Embryonic facial prominence (tissue), 1 donor: ENCODE measurements at regions not wholly inside any gene's neighbourhood (a gene's known extent, or its start where the extent isn't known, plus 50 kb on each side); places are given as distances from the start of the nearest gene placed in this dataset.

Source experiments
- DNase-seq: peaks from one replicate; pipeline ENCODE4 v3.0.0-alpha.2; 2016; ENCODE audit errors: extremely low spot score

GRCh38 chr5:124923131-124923530 lies 176.7 kb upstream of the ZNF608 start:
- DNase-seq, result no peak

DNA sequence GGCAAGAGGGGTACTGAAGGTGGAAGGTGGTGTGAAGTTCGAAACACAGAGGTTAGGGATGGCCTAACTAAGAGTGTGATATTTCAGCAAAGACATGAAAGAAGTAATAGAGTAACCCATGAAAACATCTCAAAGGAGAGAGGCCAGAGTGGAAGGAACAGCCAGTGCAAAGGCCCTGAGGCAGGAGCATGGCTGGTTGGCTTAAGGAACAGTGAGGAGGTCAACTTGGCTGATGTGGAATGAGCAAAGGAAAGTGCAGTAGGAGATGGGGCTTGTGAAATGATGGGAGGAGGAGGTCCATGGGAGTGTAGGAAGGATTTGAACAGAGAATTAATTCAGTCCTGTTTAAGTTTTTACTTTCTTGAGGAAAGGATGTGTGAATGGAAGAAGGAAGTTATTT lies 178.3 kb upstream of the ZNF608 start:
- DNase-seq, result no peak

DNA sequence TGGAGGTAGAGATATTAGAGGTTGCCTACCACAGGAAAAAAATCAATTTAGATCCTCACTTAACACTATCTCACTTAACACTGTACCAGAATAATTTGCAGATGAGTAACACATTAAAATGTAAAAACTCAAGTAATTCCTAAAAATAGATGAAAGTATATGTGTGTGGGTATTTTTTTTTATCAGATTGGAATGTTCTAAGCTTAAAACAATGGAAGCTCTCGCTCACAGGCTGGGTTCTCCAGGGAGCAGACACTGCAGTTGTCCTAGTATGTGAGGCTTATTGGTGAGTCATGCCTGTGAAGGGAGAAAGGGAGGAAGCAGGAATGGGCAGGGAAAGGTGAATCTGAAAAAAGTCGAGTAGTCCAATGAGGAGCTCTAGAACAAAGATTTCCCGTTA lies 181.3 kb upstream of the ZNF608 start:
- no peak for DNase-seq

GRCh38 chr5:124929000-124929399 lies 182.6 kb upstream of the ZNF608 start:
- DNase-seq, result no peak

DNA sequence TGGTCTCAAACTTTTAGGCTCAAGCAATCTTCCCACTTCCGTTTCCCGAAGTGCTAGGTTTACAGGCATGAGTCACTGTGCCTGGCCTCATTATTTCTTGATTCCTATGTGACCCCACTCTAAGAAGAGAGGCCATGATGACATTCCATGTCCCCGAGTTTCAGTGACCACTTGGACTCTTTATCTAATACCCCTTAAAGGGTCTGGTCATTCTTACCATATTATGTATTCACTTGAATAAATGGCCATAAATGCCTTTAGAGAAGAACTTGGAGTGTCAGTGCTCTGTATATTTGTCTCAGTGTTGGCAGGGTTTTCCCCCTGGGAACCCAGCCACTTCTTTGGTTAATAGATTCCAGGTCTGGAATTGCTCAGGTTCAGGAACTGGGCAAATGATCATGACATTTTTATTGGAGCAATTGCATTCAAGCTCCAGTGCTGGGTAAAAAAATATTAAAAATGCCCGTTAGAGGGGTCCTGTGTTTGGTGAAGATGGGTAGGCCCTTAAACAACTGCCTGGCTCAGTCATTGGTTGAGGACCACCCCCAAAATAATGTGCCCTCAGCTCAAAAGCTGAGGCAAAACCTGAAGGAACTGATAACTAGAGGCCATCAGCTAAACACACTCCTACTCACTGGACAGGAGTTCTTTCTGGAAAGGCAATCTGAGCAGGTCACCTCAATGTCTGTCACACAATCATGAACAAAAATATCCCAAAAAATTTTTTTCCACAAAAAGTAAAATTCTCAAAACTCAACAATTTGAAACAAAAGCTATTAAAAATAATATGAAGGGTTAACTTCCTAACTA lies 186.6 kb upstream of the ZNF608 start:
- DNase-seq, result no peak

DNA sequence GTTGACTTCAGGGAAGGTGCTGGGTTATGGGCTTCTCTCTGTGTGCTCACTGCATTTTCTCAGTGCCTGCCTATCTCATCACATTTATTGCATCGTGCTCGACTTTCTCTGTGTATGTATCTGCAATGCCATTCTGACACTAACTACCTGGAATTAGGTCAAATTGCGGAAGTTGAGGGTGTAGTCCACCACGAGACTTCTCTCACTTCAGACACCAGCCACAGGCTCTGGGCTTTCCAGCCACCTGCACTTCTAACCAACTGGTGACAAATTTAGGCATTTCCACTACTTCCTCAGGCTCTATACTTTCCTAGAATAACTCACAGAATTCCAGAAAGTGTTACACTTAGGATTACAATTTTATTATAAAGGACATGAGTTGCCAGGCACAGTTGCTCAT lies 188.6 kb upstream of the ZNF608 start:
- DNase-seq, result no peak

DNA sequence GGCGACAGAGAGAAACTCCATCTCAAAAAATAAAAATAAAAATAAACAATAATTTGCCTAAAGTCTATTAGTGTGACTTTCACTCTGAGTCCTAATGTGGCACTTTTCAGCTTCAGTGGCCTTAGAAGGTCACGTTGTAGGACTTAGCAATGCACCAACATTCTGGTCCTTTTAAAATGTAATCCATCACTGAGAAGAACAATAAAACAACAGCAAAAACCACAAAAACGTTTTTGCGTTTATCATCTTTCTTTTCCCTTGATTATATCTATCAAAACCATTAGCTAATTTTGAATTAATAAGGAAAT lies 190.1 kb upstream of the ZNF608 start:
- DNase-seq, result no peak

GRCh38 chr5:124941051-124942049 lies 194.9 kb upstream of the ZNF608 start:
- DNase-seq, result no peak

GRCh38 chr5:124948062-124948753 lies 201.8 kb upstream of the ZNF608 start:
- no peak for DNase-seq

GRCh38 chr5:124948754-124949275 lies 202.4 kb upstream of the ZNF608 start:
- no peak for DNase-seq

GRCh38 chr5:124949862-124950261 lies 203.4 kb upstream of the ZNF608 start:
- no peak for DNase-seq

DNA sequence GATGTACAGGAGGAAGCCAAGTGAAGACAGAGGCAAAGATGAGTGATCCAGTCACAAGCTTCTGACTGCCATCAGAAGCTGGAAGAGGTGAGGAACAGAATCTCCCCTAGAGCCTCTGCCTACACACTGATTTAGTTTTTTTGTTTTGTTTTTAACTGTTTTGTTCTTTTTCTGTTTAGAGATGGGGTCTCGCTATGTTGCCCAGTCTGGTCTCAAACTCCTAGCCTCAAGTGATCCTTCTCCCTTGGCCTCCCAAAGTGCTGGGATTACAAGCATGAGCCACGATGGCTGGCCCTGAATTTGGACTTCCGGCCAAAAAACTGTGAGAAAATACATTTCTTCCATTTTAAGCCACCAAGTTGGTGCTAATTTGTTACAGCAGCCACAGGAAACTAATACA lies 204.7 kb upstream of the ZNF608 start:
- DNase-seq, result no peak

GRCh38 chr5:124951661-124952060 lies 205.2 kb upstream of the ZNF608 start:
- no peak for DNase-seq

- no peak for DNase-seq
These were observed 205.6 kb upstream of the ZNF608 start for GRCh38 chr5:124952079-124952478.

GRCh38 chr5:124952566-124952965 lies 206.1 kb upstream of the ZNF608 start:
- DNase-seq, result no peak

DNA sequence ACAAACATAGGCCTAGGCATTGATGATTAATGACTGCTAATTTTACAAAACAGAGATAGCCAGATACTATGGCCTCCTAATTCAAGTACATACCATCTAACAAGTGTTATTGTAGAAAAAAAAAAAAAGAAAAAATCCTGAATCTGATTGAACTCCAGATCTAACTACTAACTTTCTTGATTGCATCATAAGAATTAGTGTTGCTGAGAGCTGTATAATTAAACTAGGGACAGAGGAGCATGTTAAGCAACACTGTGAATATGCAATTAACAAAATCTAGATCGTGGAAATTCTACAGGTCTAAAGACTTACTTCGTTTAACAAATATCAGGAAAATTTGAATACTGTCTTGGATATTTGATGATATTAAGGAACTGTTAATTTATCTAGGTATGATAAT lies 208.3 kb upstream of the ZNF608 start:
- no peak for DNase-seq

- no peak for DNase-seq
These were observed 210.1 kb upstream of the ZNF608 start for GRCh38 chr5:124956471-124957029.

DNA sequence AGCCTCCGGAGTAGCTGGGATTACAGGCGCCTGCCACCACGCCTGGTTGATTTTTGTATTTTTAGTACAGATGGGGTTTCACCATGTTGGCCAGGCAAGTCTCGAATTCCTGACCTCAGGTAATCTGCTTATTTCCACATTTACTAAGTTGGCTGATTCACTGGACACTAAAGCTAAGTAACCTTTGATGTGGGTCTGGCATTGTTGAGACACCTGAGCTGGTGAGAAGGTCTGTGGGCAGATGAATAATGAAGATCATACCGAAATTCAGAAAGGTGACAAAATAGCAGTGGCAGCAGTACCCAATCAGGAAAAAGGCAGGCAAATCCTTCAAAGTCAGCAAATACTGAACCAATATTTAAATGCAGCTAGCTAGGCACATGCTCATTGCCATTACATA lies 210.6 kb upstream of the ZNF608 start:
- DNase-seq, result no peak

GRCh38 chr5:124960266-124960665 lies 213.8 kb upstream of the ZNF608 start:
- no peak for DNase-seq

DNA sequence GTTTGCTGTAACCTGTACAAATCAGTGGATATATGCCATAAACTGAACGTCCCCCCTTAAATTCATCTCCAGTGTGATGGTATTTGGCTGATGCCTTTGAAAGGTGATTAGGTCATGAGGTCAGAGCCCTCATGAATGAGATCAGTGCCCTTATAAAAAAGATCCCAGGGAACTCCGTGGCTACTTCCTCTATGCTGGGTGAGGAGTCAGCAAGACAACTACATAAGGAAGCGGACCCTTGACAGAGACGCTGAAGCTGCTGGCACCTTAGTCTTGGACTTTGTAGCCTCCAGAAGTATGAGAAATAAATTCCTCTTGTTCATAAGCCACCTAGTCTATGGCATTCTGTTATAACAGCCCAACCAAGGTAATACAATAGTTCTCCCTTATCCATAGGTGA lies 215.1 kb upstream of the ZNF608 start:
- no peak for DNase-seq

DNA sequence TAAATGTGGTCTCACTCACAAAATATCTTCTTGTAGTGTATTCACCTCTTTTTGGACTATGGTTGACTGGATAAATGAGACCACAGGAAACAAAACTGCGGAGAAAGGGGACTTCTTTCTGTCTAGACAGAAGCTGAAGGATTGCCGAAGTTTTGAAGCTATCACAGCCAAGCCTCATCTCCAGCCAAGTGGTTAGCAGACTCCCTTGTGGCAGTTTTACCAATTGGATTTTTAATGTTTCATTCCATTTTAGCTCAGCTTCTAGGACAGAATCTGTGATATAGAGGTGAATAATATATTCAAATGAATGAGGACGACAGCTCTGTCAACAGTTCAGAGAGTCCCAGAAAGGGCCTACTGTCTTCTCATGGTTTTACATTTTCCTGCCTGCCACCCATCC lies 215.7 kb upstream of the ZNF608 start:
- no peak for DNase-seq

GRCh38 chr5:124962735-124963134 lies 216.3 kb upstream of the ZNF608 start:
- no peak for DNase-seq
